ENCODE measurements at regions not wholly inside any gene's neighbourhood (a gene's known extent, or its start where the extent isn't known, plus 50 kb on each side); places are given as distances from the start of the nearest gene placed in this dataset.
A peak's percentile ranks its signal among the peaks of the same experiment; 100 is the strongest.

DNA sequence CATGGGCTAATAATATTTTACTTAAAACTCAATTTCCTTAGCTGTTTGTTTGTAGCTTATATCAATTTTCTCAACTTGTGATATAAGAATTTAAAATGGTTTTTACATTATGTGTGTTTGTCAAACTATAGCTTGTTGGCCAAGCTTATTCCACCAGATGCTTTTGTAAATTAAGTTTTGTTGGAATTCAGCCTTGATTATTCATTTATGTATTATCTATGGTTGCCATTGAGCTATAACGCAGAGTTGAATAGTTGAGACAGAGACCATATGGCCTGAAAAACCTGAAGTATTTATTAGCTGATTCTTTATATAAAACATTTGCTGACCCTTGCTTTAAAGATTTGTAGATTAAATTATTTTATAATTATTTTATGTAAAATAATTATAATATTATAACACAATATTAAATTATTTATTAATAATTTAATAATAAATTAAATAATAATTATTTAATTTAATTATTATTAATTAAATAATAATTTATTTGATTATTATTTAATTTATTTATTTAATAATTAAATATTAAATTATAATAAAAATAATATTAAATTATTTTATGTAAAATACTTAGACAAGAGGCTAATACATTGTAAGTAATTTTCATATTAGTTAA lies 779.6 kb upstream of the NECTIN3 start:
- no peak for DNase-seq (ENCODE audit: low read depth, low spot score)
- H3K4me3 ChIP-seq (ENCODE audit: low read depth, low read length) = no peak overlapping the region
- TF ChIP-seq, protein P1, sequence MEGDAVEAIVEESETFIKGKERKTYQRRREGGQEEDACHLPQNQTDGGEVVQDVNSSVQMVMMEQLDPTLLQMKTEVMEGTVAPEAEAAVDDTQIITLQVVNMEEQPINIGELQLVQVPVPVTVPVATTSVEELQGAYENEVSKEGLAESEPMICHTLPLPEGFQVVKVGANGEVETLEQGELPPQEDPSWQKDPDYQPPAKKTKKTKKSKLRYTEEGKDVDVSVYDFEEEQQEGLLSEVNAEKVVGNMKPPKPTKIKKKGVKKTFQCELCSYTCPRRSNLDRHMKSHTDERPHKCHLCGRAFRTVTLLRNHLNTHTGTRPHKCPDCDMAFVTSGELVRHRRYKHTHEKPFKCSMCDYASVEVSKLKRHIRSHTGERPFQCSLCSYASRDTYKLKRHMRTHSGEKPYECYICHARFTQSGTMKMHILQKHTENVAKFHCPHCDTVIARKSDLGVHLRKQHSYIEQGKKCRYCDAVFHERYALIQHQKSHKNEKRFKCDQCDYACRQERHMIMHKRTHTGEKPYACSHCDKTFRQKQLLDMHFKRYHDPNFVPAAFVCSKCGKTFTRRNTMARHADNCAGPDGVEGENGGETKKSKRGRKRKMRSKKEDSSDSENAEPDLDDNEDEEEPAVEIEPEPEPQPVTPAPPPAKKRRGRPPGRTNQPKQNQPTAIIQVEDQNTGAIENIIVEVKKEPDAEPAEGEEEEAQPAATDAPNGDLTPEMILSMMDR (IDR thresholded peaks at IDR 0.05; ENCODE audit: low read depth, low read length) = no peak
- in situ Hi-C loops (cut with HindIII; ENCODE audit: low sequenced_read_pairs) = no loop called here

DNA sequence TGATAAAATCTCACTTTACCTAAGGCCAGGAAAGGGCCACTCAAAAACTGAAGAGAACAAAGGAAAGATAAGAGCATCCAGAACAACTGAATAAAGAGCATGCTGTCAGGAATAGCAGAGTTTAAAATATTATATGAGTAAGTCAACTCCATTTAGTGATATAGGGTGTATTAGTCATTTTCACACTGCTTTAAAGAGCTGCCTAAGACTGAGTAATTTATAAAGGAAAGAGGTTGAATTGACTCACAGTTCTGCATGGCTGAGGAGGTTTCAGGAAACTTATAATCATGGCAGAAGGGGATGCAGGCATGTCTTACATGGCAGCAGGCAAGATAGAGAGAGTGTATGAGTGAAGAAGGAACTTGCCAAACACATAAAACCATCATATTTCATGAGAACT lies 778.0 kb upstream of the NECTIN3 start:
- DNase-seq (ENCODE audit: low read depth, low spot score) = no peak
- TF ChIP-seq, protein P1 (IDR thresholded peaks at IDR 0.05; ENCODE audit: low read depth, low read length) = no peak
- H3K4me3 ChIP-seq (ENCODE audit: low read depth, low read length) = no peak overlapping the region
- in situ Hi-C loops (cut with HindIII; ENCODE audit: low sequenced_read_pairs) = no loop called here

DNA sequence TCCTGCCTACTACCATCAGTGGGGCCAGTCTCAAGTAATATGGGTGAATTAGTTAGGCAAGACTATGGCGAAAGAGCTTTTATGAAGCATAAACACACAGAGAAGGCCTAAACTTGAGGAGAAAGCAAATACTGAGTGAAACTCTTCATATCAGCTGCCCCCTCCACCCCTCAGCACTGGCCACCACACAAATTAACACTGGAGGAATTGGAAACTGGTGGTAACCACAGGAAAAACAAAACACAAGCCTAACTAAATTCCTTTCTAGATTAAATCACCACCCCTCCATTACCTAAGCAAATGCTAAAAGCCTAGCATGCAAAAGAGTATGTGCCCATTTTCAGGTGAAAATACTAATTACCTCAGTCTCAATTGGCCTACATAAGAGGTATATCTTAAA lies 774.7 kb upstream of the NECTIN3 start:
- TF ChIP-seq, protein P1 (IDR thresholded peaks at IDR 0.05; ENCODE audit: low read depth, low read length) = no peak
- H3K4me3 ChIP-seq (ENCODE audit: low read depth, low read length) = no peak overlapping the region
- DNase-seq (ENCODE audit: low read depth, low spot score) = peak; percentile 32
- in situ Hi-C loops (cut with HindIII; ENCODE audit: low sequenced_read_pairs) = no loop called here

DNA sequence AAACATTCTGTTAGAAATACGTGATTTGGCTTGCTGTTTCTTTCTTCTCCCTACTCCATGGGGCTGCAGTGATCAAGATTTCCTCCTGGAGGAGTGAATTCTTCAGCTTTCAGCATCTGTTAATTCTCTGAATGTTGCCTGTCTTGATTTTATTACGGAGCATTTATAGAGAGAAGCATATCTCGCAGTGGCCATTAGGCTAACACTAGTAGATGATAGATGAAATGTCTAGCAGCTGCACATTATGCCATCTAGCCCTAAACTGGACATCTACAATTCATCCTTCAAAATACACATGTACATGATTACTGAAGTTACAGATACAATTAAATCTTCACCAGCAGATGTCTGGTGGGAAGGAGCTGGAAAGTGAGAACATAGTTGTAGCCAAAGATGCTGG lies 769.8 kb upstream of the NECTIN3 start:
- H3K4me3 ChIP-seq (ENCODE audit: low read depth, low read length) = no peak overlapping the region
- in situ Hi-C loops (cut with HindIII; ENCODE audit: low sequenced_read_pairs) = no loop called here
- DNase-seq (ENCODE audit: low read depth, low spot score) = no peak
- TF ChIP-seq, protein P1 (IDR thresholded peaks at IDR 0.05; ENCODE audit: low read depth, low read length) = no peak

DNA sequence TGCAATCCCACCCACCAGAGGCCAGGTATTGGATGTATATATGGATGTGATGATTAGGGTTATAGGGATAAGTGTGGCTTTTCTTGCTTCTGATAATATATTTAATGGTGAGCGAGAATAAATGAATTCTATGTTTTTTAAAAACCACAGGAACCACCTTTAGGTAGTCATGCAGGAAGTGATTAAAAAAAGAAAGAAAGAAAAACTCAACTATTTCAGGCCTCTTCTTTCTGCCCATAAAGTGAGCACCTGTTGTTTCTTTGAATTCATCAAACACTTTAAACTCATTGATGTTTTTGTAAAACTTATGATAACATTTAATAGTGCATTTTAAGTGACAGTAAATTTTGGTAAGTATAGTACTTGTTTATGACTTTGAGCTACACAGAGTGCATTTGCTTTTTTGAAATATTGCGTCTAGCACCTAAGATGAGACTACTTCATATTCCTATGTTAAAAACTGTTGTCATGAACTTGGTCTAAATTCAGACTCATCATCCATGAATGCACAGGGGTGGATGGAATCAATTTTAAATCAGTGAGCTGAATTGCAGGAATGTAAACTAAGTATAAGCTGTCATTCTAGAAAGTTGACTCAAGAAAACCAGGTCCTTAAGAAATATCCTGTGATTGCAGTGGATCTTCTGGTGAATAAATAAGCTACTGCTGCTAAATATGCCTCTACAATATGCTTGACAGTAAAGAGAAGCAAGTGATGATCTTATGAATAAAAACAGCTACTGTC lies 764.4 kb upstream of the NECTIN3 start:
- TF ChIP-seq, protein P1 (IDR thresholded peaks at IDR 0.05; ENCODE audit: low read depth, low read length) = no peak
- no peak overlapping the region for H3K4me3 ChIP-seq (ENCODE audit: low read depth, low read length)
- DNase-seq (ENCODE audit: low read depth, low spot score) = no peak
- in situ Hi-C loops (cut with HindIII; ENCODE audit: low sequenced_read_pairs) = no loop called here

DNA sequence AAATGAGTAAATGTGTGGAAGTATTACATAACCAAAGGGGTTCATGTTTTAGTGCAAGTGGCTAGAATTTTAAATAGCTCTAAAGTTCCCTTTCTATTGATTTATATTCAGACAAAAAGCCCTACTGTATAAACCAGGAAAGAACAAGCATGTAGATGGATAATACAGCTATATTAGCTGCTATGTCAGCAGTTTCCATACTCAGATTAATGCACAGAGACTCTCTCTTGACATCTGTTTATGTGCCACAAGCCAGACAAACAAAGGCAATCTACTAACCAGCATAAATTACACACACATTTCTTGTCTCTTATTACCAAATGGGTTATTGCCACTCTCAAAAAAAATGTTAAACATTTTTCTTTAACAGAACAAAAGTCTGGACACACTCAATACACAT lies 760.1 kb upstream of the NECTIN3 start:
- TF ChIP-seq, protein P1 (IDR thresholded peaks at IDR 0.05; ENCODE audit: low read depth, low read length) = no peak
- H3K4me3 ChIP-seq (ENCODE audit: low read depth, low read length) = no peak overlapping the region
- no peak for DNase-seq (ENCODE audit: low read depth, low spot score)
- in situ Hi-C loops (cut with HindIII; ENCODE audit: low sequenced_read_pairs) = no loop called here
